Neural cell (in vitro differentiated cells): ENCODE measurements at regions not wholly inside any gene's neighbourhood (a gene's known extent, or its start where the extent isn't known, plus 50 kb on each side); places are given as distances from the start of the nearest gene placed in this dataset.

Experiments
- H2AFZ ChIP-seq: fragments of 200-600, 300-800 bp; sonication (generic), shearing (Covaris generic); 2 replicates; pipeline ENCODE4 v1.6.0; 2014; ENCODE audit warnings: low read depth, mild to moderate bottlenecking, antibody characterized with exemption, low read length, moderate library complexity
- H3F3A ChIP-seq: fragments of 200-600 bp; shearing (Covaris generic); 2 replicates; pipeline ENCODE4 v1.6.1; 2016; ENCODE audit warnings: mild to moderate bottlenecking, moderate library complexity, mixed read lengths, antibody characterized with exemption, low read length; ENCODE audit not compliant: insufficient read depth, poor library complexity, severe bottlenecking
- H3K27ac ChIP-seq: fragments of 200-600, 300-800 bp; sonication (generic), shearing (Covaris generic); 2 replicates; pipeline ENCODE4 v1.5.1; 2014; ENCODE audit warnings: mild to moderate bottlenecking, low read length, moderate library complexity
- H3K27me3 ChIP-seq: fragments of 300-800, 200-600 bp; sonication (generic), shearing (Covaris generic); 2 replicates; pipeline ENCODE4 v1.6.0; 2014; ENCODE audit warnings: mild to moderate bottlenecking, low read depth, low read length, moderate library complexity; ENCODE audit not compliant: insufficient read depth
- H3K36me3 ChIP-seq: fragments of 300-800, 200-600 bp; sonication (generic), shearing (Covaris generic); 2 replicates; pipeline ENCODE4 v1.5.1; 2014; ENCODE audit warnings: mild to moderate bottlenecking, antibody characterized with exemption, low read length, moderate library complexity; ENCODE audit not compliant: insufficient read depth
- H3K4me2 ChIP-seq: fragments of 300-800, 200-600 bp; sonication (generic), shearing (Covaris generic); 2 replicates; pipeline ENCODE4 v1.6.0; 2014; ENCODE audit warnings: mild to moderate bottlenecking, low read length
- H3K4me3 ChIP-seq: fragments of 300-800, 200-600 bp; sonication (generic), shearing (Covaris generic); 2 replicates; pipeline ENCODE4 v1.5.1; 2014; ENCODE audit warnings: mild to moderate bottlenecking, low read length, moderate library complexity
- H3K79me2 ChIP-seq: fragments of 200-600 bp; shearing (Covaris generic); replicated peaks from 2 replicates; pipeline ENCODE4 v1.6.0; 2014; ENCODE audit warnings: mild to moderate bottlenecking, low read length, moderate library complexity; ENCODE audit not compliant: insufficient read depth
- H3K9ac ChIP-seq: fragments of 300-800, 200-600 bp; sonication (generic), shearing (Covaris generic); 2 replicates; pipeline ENCODE4 v1.6.1; 2016; ENCODE audit warnings: mild to moderate bottlenecking, low read length, mixed read lengths
- H3K9me2 ChIP-seq: fragments of 200-600 bp; shearing (Covaris generic); 2 replicates; pipeline ENCODE4 v1.6.1; 2016; ENCODE audit warnings: mild to moderate bottlenecking, low read length, mixed read lengths; ENCODE audit not compliant: insufficient read depth
- H3K9me3 ChIP-seq: fragments of 200-600, 300-800 bp; sonication (generic), shearing (Covaris generic); 2 replicates; pipeline ENCODE4 v1.6.1; 2016; ENCODE audit warnings: mild to moderate bottlenecking, mixed run types, low read length, moderate library complexity, mixed read lengths
- H4K20me1 ChIP-seq: fragments of 200-600 bp; shearing (Covaris generic); 2 replicates; pipeline ENCODE4 v1.6.1; 2016; ENCODE audit warnings: mild to moderate bottlenecking, mixed run types; ENCODE audit not compliant: insufficient read depth
- EP300 ChIP-seq: fragments of 450-650 bp; conservative IDR thresholded peaks from 2 replicates; pipeline ENCODE4 v1.6.1; 2014; ENCODE audit warnings: antibody characterized with exemption, mild to moderate bottlenecking, moderate library complexity; ENCODE audit not compliant: poor library complexity, severe bottlenecking
- EZH2 ChIP-seq: fragments of 200-600, 300-800 bp; shearing (Covaris generic), sonication (generic); IDR thresholded peaks from 2 replicates; pipeline ENCODE4 v1.6.1; 2014; ENCODE audit warnings: antibody characterized with exemption, low read length, borderline replicate concordance, mild to moderate bottlenecking; ENCODE audit not compliant: insufficient read depth, poor library complexity, severe bottlenecking
- MXI1 ChIP-seq: fragments of 450-650 bp; conservative IDR thresholded peaks from 2 replicates; pipeline ENCODE4 v1.6.1; 2014; ENCODE audit warnings: antibody characterized with exemption, mild to moderate bottlenecking; ENCODE audit not compliant: poor library complexity, severe bottlenecking
- POLR2AphosphoS5 ChIP-seq: IDR thresholded peaks from 2 replicates; pipeline ENCODE4 v1.6.1; 2012
- RAD21 ChIP-seq: fragments of 450-650 bp; conservative IDR thresholded peaks from 2 replicates; pipeline ENCODE4 v1.6.1; 2014; ENCODE audit warnings: antibody characterized with exemption, mild to moderate bottlenecking, moderate library complexity
- SMC3 ChIP-seq: fragments of 450-650 bp; conservative IDR thresholded peaks from 2 replicates; pipeline ENCODE4 v1.6.1; 2014; ENCODE audit warnings: antibody characterized with exemption, mild to moderate bottlenecking, moderate library complexity; ENCODE audit not compliant: poor library complexity
- TAF1 ChIP-seq: IDR thresholded peaks from 2 replicates; pipeline ENCODE4 v1.6.1; 2012; ENCODE audit warnings: low read depth
- TF ChIP-seq, protein P1 (sequence below): IDR thresholded peaks from 2 replicates; pipeline ENCODE4 v1.6.1; 2012; ENCODE audit warnings: borderline replicate concordance
- TF ChIP-seq, protein P2 (sequence below): fragments of 450-650 bp; IDR thresholded peaks from 2 replicates; pipeline ENCODE4 v1.5.1; 2014; ENCODE audit warnings: antibody characterized with exemption, mild to moderate bottlenecking, moderate library complexity; ENCODE audit not compliant: poor library complexity, severe bottlenecking

DNA sequence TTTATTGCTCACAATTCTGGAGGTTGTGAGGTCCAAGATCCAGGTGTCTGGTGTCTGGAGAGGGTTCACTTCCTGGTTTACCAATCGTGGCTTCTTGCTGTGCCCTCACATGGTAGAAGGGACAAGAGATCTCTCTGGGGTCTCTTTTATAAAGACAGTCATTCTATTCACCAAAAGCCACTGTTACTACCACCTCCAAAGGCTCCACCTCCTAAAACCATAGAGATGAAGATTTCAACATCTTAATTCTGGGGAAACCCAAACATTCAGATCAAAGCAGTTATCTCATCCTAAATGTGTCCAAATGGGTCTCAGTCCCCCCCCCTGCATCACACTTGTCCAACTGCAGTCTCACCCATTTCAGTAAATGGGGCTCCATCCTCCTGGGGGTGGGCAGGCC lies 132.9 kb upstream of the XYLT1 start:
- Histone ChIP-seq H3K4me2 (no peak overlapping the region), H3K36me3 (no peaks in the 10 kb centered on the region), H3K9me2 (no peaks in the 10 kb centered on the region), H3K79me2 (no peaks in the 10 kb centered on the region), H2AFZ (no peak overlapping the region), H3K27me3 (no peaks in the 10 kb centered on the region), H3F3A (no peaks in the 10 kb centered on the region), H4K20me1 (no peaks in the 10 kb centered on the region), H3K27ac (no peak overlapping the region), H3K4me3 (no peak overlapping the region), H3K9me3 (no peaks in the 10 kb centered on the region), H3K9ac (no peak overlapping the region)
- TF ChIP-seq, protein P1, sequence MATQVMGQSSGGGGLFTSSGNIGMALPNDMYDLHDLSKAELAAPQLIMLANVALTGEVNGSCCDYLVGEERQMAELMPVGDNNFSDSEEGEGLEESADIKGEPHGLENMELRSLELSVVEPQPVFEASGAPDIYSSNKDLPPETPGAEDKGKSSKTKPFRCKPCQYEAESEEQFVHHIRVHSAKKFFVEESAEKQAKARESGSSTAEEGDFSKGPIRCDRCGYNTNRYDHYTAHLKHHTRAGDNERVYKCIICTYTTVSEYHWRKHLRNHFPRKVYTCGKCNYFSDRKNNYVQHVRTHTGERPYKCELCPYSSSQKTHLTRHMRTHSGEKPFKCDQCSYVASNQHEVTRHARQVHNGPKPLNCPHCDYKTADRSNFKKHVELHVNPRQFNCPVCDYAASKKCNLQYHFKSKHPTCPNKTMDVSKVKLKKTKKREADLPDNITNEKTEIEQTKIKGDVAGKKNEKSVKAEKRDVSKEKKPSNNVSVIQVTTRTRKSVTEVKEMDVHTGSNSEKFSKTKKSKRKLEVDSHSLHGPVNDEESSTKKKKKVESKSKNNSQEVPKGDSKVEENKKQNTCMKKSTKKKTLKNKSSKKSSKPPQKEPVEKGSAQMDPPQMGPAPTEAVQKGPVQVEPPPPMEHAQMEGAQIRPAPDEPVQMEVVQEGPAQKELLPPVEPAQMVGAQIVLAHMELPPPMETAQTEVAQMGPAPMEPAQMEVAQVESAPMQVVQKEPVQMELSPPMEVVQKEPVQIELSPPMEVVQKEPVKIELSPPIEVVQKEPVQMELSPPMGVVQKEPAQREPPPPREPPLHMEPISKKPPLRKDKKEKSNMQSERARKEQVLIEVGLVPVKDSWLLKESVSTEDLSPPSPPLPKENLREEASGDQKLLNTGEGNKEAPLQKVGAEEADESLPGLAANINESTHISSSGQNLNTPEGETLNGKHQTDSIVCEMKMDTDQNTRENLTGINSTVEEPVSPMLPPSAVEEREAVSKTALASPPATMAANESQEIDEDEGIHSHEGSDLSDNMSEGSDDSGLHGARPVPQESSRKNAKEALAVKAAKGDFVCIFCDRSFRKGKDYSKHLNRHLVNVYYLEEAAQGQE = no peak
- TF ChIP-seq MXI1 (no peak), SMC3 (no peak), EZH2 (no peak)
- TF ChIP-seq, protein P2, sequence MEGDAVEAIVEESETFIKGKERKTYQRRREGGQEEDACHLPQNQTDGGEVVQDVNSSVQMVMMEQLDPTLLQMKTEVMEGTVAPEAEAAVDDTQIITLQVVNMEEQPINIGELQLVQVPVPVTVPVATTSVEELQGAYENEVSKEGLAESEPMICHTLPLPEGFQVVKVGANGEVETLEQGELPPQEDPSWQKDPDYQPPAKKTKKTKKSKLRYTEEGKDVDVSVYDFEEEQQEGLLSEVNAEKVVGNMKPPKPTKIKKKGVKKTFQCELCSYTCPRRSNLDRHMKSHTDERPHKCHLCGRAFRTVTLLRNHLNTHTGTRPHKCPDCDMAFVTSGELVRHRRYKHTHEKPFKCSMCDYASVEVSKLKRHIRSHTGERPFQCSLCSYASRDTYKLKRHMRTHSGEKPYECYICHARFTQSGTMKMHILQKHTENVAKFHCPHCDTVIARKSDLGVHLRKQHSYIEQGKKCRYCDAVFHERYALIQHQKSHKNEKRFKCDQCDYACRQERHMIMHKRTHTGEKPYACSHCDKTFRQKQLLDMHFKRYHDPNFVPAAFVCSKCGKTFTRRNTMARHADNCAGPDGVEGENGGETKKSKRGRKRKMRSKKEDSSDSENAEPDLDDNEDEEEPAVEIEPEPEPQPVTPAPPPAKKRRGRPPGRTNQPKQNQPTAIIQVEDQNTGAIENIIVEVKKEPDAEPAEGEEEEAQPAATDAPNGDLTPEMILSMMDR = no peak

DNA sequence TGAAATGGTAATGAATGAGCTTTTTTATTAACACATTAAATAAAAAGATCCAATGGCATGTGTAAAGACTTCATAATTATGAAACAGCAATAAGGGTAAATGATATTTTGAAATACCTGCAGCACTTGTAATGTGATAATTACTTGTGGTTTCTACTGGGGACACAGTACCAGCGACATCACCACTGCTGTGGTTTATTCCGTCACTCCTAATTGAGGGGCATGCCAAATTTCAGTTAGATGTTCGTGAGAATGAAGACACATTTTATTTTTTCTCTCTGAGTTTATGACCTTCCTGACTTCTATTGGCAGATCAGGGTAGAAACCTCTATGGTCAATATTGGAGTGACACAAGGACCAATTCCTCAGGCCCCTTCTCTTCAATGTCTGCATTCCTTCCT lies 131.9 kb upstream of the XYLT1 start:
- H3K36me3 ChIP-seq = no peaks in the 10 kb centered on the region
- no peak overlapping the region for H3K27ac ChIP-seq
- TF ChIP-seq POLR2AphosphoS5 (no peak), EZH2 (no peak), TAF1 (no peak), RAD21 (no peak), MXI1 (no peak), EP300 (no peak), SMC3 (no peak)
- TF ChIP-seq, protein P2 = no peak
- TF ChIP-seq, protein P1 = no peak
- H3K9me3 ChIP-seq = no peaks in the 10 kb centered on the region
- no peaks in the 10 kb centered on the region for H3K9me2 ChIP-seq
- H2AFZ ChIP-seq = no peak overlapping the region
- H4K20me1 ChIP-seq = no peaks in the 10 kb centered on the region
- H3K4me3 ChIP-seq = no peak overlapping the region
- no peaks in the 10 kb centered on the region for H3F3A ChIP-seq
- no peak overlapping the region for H3K4me2 ChIP-seq
- H3K79me2 ChIP-seq = no peaks in the 10 kb centered on the region
- no peak overlapping the region for H3K9ac ChIP-seq
- H3K27me3 ChIP-seq = no peaks in the 10 kb centered on the region
